22Rv1 (cell line): ENCODE measurements at regions not wholly inside any gene's neighbourhood (a gene's known extent, or its start where the extent isn't known, plus 50 kb on each side); places are given as distances from the start of the nearest gene placed in this dataset.

ENCODE experiments used
- CTCF ChIP-seq: fragments of 450-650 bp; IDR thresholded peaks from 2 replicates; pipeline ENCODE4 v1.5.1; 2017; ENCODE audit warnings: mild to moderate bottlenecking
- ZFX ChIP-seq: fragments of 450-650 bp; IDR thresholded peaks from 2 replicates; pipeline ENCODE4 v1.6.1; 2017; ENCODE audit warnings: antibody characterized with exemption, borderline replicate concordance

- TF ChIP-seq CTCF = no peak
- no peak for TF ChIP-seq ZFX
Measured at GRCh38 chr12:98229540-98229924, 285.9 kb upstream of the TMPO start.
